ENCODE measurements at regions not wholly inside any gene's neighbourhood (a gene's known extent, or its start where the extent isn't known, plus 50 kb on each side); places are given as distances from the start of the nearest gene placed in this dataset.

DNA sequence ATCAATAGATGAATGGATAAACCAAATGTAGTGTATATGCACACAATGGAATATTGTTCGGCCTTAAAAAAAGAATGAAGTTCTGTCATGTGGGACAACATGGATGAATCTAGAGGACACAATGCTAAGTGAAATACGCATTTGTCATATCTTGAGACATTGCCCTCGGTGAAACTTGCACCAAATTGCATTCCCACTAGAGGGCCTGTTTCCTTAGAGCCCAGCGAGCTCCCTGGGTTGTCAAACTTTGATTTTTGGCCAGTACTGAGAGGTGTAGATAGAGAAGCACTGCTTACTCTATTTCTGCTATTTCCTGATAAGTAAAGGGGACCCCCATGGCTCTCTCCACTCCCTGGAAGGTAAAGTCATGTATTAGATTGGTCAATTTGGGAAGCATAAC is 157.1 kb downstream of the GPAM start:
- no peak overlapping the region for H3K4me3 ChIP-seq (ENCODE audit: low read depth, low read length)
- TF ChIP-seq, protein P1, sequence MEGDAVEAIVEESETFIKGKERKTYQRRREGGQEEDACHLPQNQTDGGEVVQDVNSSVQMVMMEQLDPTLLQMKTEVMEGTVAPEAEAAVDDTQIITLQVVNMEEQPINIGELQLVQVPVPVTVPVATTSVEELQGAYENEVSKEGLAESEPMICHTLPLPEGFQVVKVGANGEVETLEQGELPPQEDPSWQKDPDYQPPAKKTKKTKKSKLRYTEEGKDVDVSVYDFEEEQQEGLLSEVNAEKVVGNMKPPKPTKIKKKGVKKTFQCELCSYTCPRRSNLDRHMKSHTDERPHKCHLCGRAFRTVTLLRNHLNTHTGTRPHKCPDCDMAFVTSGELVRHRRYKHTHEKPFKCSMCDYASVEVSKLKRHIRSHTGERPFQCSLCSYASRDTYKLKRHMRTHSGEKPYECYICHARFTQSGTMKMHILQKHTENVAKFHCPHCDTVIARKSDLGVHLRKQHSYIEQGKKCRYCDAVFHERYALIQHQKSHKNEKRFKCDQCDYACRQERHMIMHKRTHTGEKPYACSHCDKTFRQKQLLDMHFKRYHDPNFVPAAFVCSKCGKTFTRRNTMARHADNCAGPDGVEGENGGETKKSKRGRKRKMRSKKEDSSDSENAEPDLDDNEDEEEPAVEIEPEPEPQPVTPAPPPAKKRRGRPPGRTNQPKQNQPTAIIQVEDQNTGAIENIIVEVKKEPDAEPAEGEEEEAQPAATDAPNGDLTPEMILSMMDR (IDR thresholded peaks at IDR 0.05; ENCODE audit: insufficient read depth, low read depth, low read length, missing control alignments) = no peak
- no peak for DNase-seq (ENCODE audit: low read depth)

DNA sequence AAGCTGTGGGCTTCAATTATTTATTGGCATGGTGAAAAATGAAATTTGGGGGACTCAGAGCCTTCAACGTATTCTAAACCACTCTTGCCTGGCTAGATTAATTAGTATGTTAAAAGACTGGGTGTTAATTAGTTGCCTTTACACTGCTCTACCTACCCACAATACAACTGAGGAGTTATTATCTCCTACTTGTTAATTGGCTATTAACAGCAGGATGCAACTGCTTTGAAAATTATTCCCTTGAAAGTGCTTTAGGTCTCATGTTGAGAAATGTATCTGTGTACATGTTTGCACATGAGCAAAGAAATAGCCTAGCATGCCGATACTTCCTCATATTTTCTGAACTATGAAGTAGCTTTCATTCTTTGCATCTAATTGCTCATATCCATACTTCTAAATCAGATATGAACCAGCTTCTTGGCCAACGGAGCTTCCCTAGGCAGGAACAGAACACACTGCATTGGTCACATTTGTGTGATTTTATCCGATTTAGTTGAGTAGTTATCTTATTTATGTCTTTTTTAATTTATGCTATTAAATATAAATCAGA is 155.8 kb downstream of the GPAM start:
- no peak overlapping the region for H3K4me3 ChIP-seq (ENCODE audit: low read depth, low read length)
- TF ChIP-seq, protein P1 (IDR thresholded peaks at IDR 0.05; ENCODE audit: insufficient read depth, low read depth, low read length, missing control alignments) = no peak
- DNase-seq (ENCODE audit: low read depth) = no peak

DNA sequence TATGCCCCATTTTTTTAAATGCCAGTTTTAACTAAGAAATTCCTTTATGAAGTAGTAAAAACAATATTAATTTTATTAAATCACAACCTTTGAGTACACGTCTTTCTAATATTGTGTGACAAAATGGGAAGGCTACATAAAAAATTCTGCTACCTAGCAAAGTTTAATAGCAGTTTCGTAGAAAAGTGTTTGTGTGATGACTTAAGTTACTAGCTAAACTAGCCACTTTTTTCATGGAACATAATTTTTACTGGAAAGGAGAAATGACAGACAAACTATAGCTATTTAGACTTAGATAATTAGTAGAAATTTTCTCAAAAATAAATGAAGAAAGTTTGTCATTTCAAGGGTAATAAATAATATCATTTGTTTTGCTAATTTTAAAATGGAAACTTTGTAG is 153.1 kb downstream of the GPAM start:
- no peak for DNase-seq (ENCODE audit: low read depth)
- H3K4me3 ChIP-seq (ENCODE audit: low read depth, low read length) = no peak overlapping the region
- TF ChIP-seq, protein P1 (IDR thresholded peaks at IDR 0.05; ENCODE audit: insufficient read depth, low read depth, low read length, missing control alignments) = no peak

DNA sequence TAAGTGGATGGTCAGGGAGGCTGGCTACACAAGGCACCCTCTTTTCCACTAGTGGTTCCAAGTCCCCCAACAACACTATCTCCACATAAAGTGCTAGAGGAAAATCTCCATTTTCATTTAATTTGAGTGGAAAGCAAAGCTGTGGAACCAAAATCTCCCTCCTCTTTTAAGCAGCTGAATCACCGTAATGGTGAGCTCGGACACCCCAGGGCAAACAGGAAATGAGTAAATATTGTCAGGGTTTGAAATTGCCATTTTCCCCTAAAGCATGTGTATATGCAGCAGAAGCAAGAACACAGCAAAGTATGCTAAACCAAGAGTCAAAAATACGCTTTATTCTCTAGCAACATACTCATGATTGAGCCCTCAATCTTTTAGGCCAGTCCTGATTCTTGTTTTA is 143.7 kb downstream of the GPAM start:
- DNase-seq (ENCODE audit: low read depth) = no peak
- TF ChIP-seq, protein P1 (IDR thresholded peaks at IDR 0.05; ENCODE audit: insufficient read depth, low read depth, low read length, missing control alignments) = no peak
- H3K4me3 ChIP-seq (ENCODE audit: low read depth, low read length) = no peak overlapping the region

DNA sequence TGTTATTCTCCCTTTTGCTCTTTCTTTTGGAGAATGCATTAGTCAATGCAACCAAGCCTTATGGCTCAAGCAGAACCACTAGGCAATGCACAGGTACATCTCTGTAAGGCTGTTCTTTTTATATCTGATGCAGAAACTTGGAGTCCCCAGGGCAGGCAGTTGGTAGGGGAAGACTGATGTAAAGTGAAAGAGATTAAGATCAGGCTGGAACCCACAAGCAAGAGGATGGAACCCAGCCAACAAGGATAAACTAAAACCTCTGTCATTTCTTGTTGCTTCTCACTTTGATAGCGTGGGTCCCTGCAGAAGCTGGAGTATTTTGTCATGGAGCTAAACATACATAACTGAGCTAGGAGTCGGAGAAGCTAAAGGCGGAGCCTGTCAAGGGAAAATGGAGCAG is 142.9 kb downstream of the GPAM start:
- DNase-seq (ENCODE audit: low read depth) = no peak
- TF ChIP-seq, protein P1 (IDR thresholded peaks at IDR 0.05; ENCODE audit: insufficient read depth, low read depth, low read length, missing control alignments) = no peak
- H3K4me3 ChIP-seq (ENCODE audit: low read depth, low read length) = no peak overlapping the region

DNA sequence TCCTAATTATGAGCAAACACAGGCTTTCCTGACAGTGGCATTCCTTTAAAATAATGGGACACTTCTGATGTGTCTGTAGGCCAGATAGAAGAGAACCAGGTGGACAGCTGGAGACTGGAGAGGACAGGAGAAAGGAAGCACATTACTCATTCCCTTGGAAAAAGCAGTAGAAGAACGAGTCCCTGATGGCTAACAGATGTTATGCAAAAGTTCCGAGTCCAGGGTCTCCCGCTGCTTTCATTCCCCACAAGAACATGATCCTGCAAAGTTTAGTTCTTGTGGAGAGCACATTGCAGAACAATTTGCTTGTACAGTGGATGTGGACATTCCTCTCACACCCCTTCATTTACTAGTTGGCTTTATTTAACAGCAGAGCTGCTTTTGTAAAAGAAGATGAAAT is 137.6 kb downstream of the GPAM start:
- DNase-seq (ENCODE audit: low read depth) = no peak
- TF ChIP-seq, protein P1 (IDR thresholded peaks at IDR 0.05; ENCODE audit: insufficient read depth, low read depth, low read length, missing control alignments) = no peak
- no peak overlapping the region for H3K4me3 ChIP-seq (ENCODE audit: low read depth, low read length)

DNA sequence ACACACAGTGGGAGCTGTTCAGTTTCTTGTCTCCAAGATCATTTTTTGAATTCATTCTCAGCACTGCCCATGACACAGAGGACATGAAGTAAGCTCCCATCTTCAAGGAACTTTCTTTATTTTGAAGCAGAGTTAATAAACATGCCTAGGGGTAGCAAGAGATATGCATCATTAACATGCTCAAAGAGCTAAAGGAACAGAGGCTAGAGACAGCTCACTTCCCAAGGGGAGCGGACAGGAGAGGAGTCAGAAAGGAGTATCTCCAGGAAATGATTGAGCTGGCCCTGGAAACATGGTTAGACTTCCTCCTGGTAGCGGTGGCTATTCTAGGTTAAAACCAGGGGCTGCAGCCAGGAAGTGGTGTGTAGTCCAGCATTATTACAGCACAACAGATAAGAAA is 135.9 kb downstream of the GPAM start:
- DNase-seq (ENCODE audit: low read depth) = no peak
- TF ChIP-seq, protein P1 (IDR thresholded peaks at IDR 0.05; ENCODE audit: insufficient read depth, low read depth, low read length, missing control alignments) = no peak
- no peak overlapping the region for H3K4me3 ChIP-seq (ENCODE audit: low read depth, low read length)

All from GM12865 (cell line).